RWPE2 (cell line): ENCODE measurements at regions not wholly inside any gene's neighbourhood (a gene's known extent, or its start where the extent isn't known, plus 50 kb on each side); places are given as distances from the start of the nearest gene placed in this dataset.

ENCODE experiments used
- ATAC-seq: fragments of 200-7000 bp; cut with Tn5 transposase; 3 replicates; pipeline ENCODE4 v1.9.1; 2021; ENCODE audit warnings: low read depth
- DNase-seq: peaks from one replicate; pipeline ENCODE4 v3.0.0-alpha.2; 2020; ENCODE audit warnings: low spot score
- H3K27ac ChIP-seq: fragments of 450-650 bp; 2 replicates; pipeline ENCODE4 v1.5.1; 2017; ENCODE audit warnings: mild to moderate bottlenecking; ENCODE audit not compliant: poor library complexity, severe bottlenecking
- H3K27me3 ChIP-seq: fragments of 250-450 bp; sonication (Bioruptor Pico); 2 replicates; pipeline ENCODE4 v1.5.1; 2021; ENCODE audit warnings: mild to moderate bottlenecking, moderate library complexity; ENCODE audit not compliant: insufficient read depth, poor library complexity, severe bottlenecking
- H3K36me3 ChIP-seq: fragments of 250-450 bp; sonication (Bioruptor Pico); 2 replicates; pipeline ENCODE4 v1.5.1; 2020; ENCODE audit warnings: low read depth, mild to moderate bottlenecking, moderate library complexity
- H3K4me1 ChIP-seq: fragments of 250-450 bp; sonication (Bioruptor Pico); 2 replicates; pipeline ENCODE4 v1.5.1; 2021; ENCODE audit warnings: mild to moderate bottlenecking, moderate library complexity; ENCODE audit not compliant: insufficient read depth, poor library complexity, severe bottlenecking
- H3K4me3 ChIP-seq: fragments of 250-450 bp; sonication (Bioruptor Pico); 2 replicates; pipeline ENCODE4 v1.5.1; 2021; ENCODE audit warnings: mild to moderate bottlenecking, moderate library complexity; ENCODE audit not compliant: severe bottlenecking
- H3K9me3 ChIP-seq: fragments of 250-450 bp; sonication (Bioruptor Pico); 2 replicates; pipeline ENCODE4 v1.5.1; 2021; ENCODE audit warnings: mild to moderate bottlenecking, moderate library complexity; ENCODE audit not compliant: severe bottlenecking
- CTCF ChIP-seq: fragments of 450-650 bp; IDR thresholded peaks from one replicate; pipeline ENCODE4 v1.5.1; 2017; ENCODE audit warnings: mild to moderate bottlenecking, moderate library complexity; ENCODE audit not compliant: poor library complexity, severe bottlenecking

DNA sequence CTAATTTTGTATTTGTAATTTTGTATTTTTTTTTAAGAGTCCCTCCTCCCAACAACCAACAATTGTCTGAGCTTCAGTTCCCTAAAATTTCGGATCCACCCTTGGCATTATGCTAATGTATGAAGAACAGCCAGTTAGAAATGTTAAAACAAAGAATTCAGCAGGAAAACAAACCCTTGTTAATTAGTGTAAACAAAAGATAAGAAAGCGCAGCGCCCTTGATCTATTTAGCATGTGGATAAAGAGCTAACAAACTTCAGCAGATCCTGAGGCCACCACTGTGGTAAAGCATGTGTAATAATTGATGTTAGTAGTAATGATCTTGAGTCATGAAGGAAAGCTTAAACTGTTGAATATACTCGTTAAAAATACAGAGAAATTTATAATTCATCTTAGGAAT, 199.8 kb downstream of the TMX1 start:
- no peaks in the 10 kb centered on the region for H3K36me3 ChIP-seq
- H3K27ac ChIP-seq, result no peak overlapping the region
- H3K9me3 ChIP-seq, result no peaks in the 10 kb centered on the region
- TF ChIP-seq CTCF, result no peak
- H3K4me3 ChIP-seq, result no peak overlapping the region
- H3K27me3 ChIP-seq, result no peaks in the 10 kb centered on the region
- DNase-seq (no peak), ATAC-seq (no peak)
- peaks cover 28% of the 10 kb centered on the region for H3K4me1 ChIP-seq

GRCh38 chr14:51441001-51441400, 201.0 kb downstream of the TMX1 start:
- DNase-seq (no peak), ATAC-seq (no peak)
- H3K36me3 ChIP-seq, result no peaks in the 10 kb centered on the region
- TF ChIP-seq CTCF, result no peak
- H3K4me3 ChIP-seq, result no peak overlapping the region
- no peaks in the 10 kb centered on the region for H3K27me3 ChIP-seq
- peaks cover 28% of the 10 kb centered on the region for H3K4me1 ChIP-seq
- peak overlapping the region; percentile 86 for H3K27ac ChIP-seq
- no peaks in the 10 kb centered on the region for H3K9me3 ChIP-seq

- H3K27ac ChIP-seq, result peak overlapping the region; percentile 86
- H3K4me1 ChIP-seq, result peaks cover 28% of the 10 kb centered on the region
- DNase-seq, result peak; percentile 81
- H3K4me3 ChIP-seq, result no peak overlapping the region
- peak; percentile 98 for ATAC-seq
- TF ChIP-seq CTCF, result no peak
- no peaks in the 10 kb centered on the region for H3K36me3 ChIP-seq
- H3K9me3 ChIP-seq, result no peaks in the 10 kb centered on the region
- H3K27me3 ChIP-seq, result no peaks in the 10 kb centered on the region
These were observed 202.6 kb downstream of the TMX1 start for GRCh38 chr14:51442513-51443175.

GRCh38 chr14:51443195-51444018, 203.4 kb downstream of the TMX1 start:
- DNase-seq, result no peak
- no peak for ATAC-seq
- TF ChIP-seq CTCF, result no peak
- no peaks in the 10 kb centered on the region for H3K9me3 ChIP-seq
- H3K4me1 ChIP-seq, result peaks cover 34% of the 10 kb centered on the region
- no peaks in the 10 kb centered on the region for H3K27me3 ChIP-seq
- no peaks in the 10 kb centered on the region for H3K36me3 ChIP-seq
- no peak overlapping the region for H3K4me3 ChIP-seq
- H3K27ac ChIP-seq, result peak overlapping the region; percentile 86
